GM23338 (cell line): ENCODE measurements at regions not wholly inside any gene's neighbourhood (a gene's known extent, or its start where the extent isn't known, plus 50 kb on each side); places are given as distances from the start of the nearest gene placed in this dataset.
A peak's percentile ranks its signal among the peaks of the same experiment; 100 is the strongest.

Experiments used
- ATAC-seq: fragments of 200-7000 bp; cut with Tn5 transposase; 3 replicates; pipeline ENCODE4 v1.9.1; 2020
- DNase-seq: peaks from one replicate; pipeline ENCODE4 v3.0.0-alpha.2; 2015; ENCODE audit warnings: low spot score
- H2AFZ ChIP-seq: fragments of 200-600 bp; sonication (generic); 2 replicates; pipeline ENCODE4 v1.8.0; 2016; ENCODE audit warnings: antibody characterized with exemption, mild to moderate bottlenecking, moderate library complexity
- H3F3A ChIP-seq: fragments of 200-600 bp; sonication (generic); replicated peaks from 2 replicates; pipeline ENCODE4 v1.8.0; 2017; ENCODE audit warnings: antibody characterized with exemption, mixed run types, low read depth
- H3K27ac ChIP-seq: fragments of 200-600 bp; sonication (generic); 2 replicates; pipeline ENCODE4 v1.6.1; 2016; ENCODE audit warnings: low read depth
- H3K27me3 ChIP-seq: fragments of 200-600 bp; sonication (generic); 2 replicates; pipeline ENCODE4 v1.8.0; 2016; ENCODE audit warnings: mild to moderate bottlenecking, mixed run types, moderate library complexity; ENCODE audit not compliant: insufficient read depth
- H3K36me3 ChIP-seq: fragments of 200-600 bp; sonication (generic); 2 replicates; pipeline ENCODE4 v1.8.0; 2016; ENCODE audit warnings: mild to moderate bottlenecking; ENCODE audit not compliant: insufficient read depth
- H3K4me1 ChIP-seq: fragments of 200-600 bp; sonication (generic); 2 replicates; pipeline ENCODE4 v1.8.0; 2016; ENCODE audit warnings: mild to moderate bottlenecking, moderate library complexity; ENCODE audit not compliant: insufficient read depth
- H3K4me2 ChIP-seq: fragments of 200-600 bp; sonication (generic); 2 replicates; pipeline ENCODE4 v1.7.1; 2017; ENCODE audit warnings: mixed run types
- H3K4me3 ChIP-seq: fragments of 200-600 bp; sonication (generic); 2 replicates; pipeline ENCODE4 v1.6.1; 2016; ENCODE audit warnings: mixed run types
- H3K79me2 ChIP-seq: fragments of 200-600 bp; sonication (generic); replicated peaks from 2 replicates; pipeline ENCODE4 v1.8.0; 2017; ENCODE audit warnings: mild to moderate bottlenecking; ENCODE audit not compliant: insufficient read depth
- H3K9me2 ChIP-seq: fragments of 200-600 bp; sonication (generic); 2 replicates; pipeline ENCODE4 v1.8.0; 2017; ENCODE audit not compliant: insufficient read depth
- H4K20me1 ChIP-seq: fragments of 200-600 bp; sonication (generic); replicated peaks from 2 replicates; pipeline ENCODE4 v1.8.0; 2017; ENCODE audit warnings: mild to moderate bottlenecking; ENCODE audit not compliant: insufficient read depth
- H3K27ac Mint-ChIP-seq: 2 replicates; pipeline ENCODE4 v1.8.0; 2020; ENCODE audit warnings: inconsistent platforms, mild to moderate bottlenecking, moderate library complexity, mixed read lengths
- H3K27me3 Mint-ChIP-seq: 3 replicates; pipeline ENCODE4 v1.8.0; 2022; ENCODE audit warnings: low read depth, mild to moderate bottlenecking, moderate library complexity, mixed read lengths, inconsistent platforms; ENCODE audit not compliant: insufficient read depth, poor library complexity
- H3K36me3 Mint-ChIP-seq: 3 replicates; pipeline ENCODE4 v1.8.0; 2021; ENCODE audit warnings: low read depth, mild to moderate bottlenecking, inconsistent platforms, moderate library complexity, mixed read lengths
- H3K4me1 Mint-ChIP-seq: 3 replicates; pipeline ENCODE4 v1.8.0; 2020; ENCODE audit warnings: mild to moderate bottlenecking, inconsistent platforms, mixed read lengths
- H3K4me3 Mint-ChIP-seq: 3 replicates; pipeline ENCODE4 v1.8.0; 2021; ENCODE audit warnings: moderate library complexity, mild to moderate bottlenecking, inconsistent platforms, mixed read lengths
- H3K9me3 Mint-ChIP-seq: 3 replicates; pipeline ENCODE4 v1.8.0; 2020; ENCODE audit warnings: moderate library complexity, mild to moderate bottlenecking, inconsistent platforms, mixed read lengths
- CREB1 ChIP-seq: fragments of 250-450 bp; sonication (Bioruptor Pico); IDR thresholded peaks from 2 replicates; pipeline ENCODE4 v1.5.0; 2020; ENCODE audit warnings: low read depth, mild to moderate bottlenecking, moderate library complexity
- ETS1 ChIP-seq: IDR thresholded peaks from 2 replicates; pipeline ENCODE4 v1.6.1; 2016; ENCODE audit warnings: antibody characterized with exemption
- EZH2 ChIP-seq: fragments of 200-600 bp; sonication (generic); IDR thresholded peaks from one replicate; pipeline ENCODE4 v1.8.0; 2017; ENCODE audit warnings: antibody characterized with exemption, mild to moderate bottlenecking, low read depth; ENCODE audit not compliant: unreplicated experiment
- EZH2phosphoT487 ChIP-seq: fragments of 200-600 bp; sonication (generic); IDR thresholded peaks from one replicate; pipeline ENCODE4 v1.8.1; 2018; ENCODE audit warnings: antibody characterized with exemption; ENCODE audit not compliant: unreplicated experiment
- NANOG ChIP-seq: IDR thresholded peaks from 2 replicates; pipeline ENCODE4 v1.6.1; 2016; ENCODE audit warnings: antibody characterized with exemption, borderline replicate concordance
- STAT1 ChIP-seq: IDR thresholded peaks from one replicate; pipeline ENCODE4 v1.6.1; 2016; ENCODE audit warnings: antibody characterized with exemption; ENCODE audit not compliant: unreplicated experiment
- ZNF114 ChIP-seq: fragments of 250-450 bp; sonication (Bioruptor Pico); IDR thresholded peaks from 2 replicates; pipeline ENCODE4 v1.5.0; 2020; ENCODE audit warnings: mild to moderate bottlenecking, moderate library complexity
- ZNF462 ChIP-seq: fragments of 250-450 bp; sonication (Bioruptor Pico); IDR thresholded peaks from 2 replicates; pipeline ENCODE4 v1.5.0; 2020; ENCODE audit warnings: mild to moderate bottlenecking, moderate library complexity

GRCh38 chr10:128541926-128542475, 415.8 kb upstream of the MKI67 start (continued):
- TF ChIP-seq ZNF462 (CRISPR knock-in tag) (no peak), ZNF114 (CRISPR knock-in tag) (no peak), NANOG (no peak), CREB1 (CRISPR knock-in tag) (no peak)

GRCh38 chr10:128542659-128543058, 416.4 kb upstream of the MKI67 start:
- Histone ChIP-seq H2AFZ (no peak overlapping the region; the same call in 1 of the 2 replicates), H3F3A (0 out of 2 replicates have a peak, but pooled peaks cover 8% of the 10 kb centered on the region), H3K36me3 (no peaks in the 10 kb centered on the region), H3K9me2 (no peaks in the 10 kb centered on the region), H3K4me2 (peak overlapping the region; percentile 75), H3K4me1 (peaks cover 66% of the 10 kb centered on the region), H4K20me1 (no peaks in the 10 kb centered on the region), H3K79me2 (no peaks in the 10 kb centered on the region), H3K27me3 (no peaks in the 10 kb centered on the region), H3K27ac (no peak overlapping the region), H3K4me3 (no peak overlapping the region)
- Mint-ChIP-seq H3K27me3 (peaks cover 18% of the 10 kb centered on the region), H3K36me3 (no peaks in the 10 kb centered on the region), H3K4me1 (peaks cover 66% of the 10 kb centered on the region), H3K9me3 (no peaks in the 10 kb centered on the region), H3K27ac (no peak overlapping the region; the same call in none of the 2 replicates), H3K4me3 (no peak overlapping the region)
- no peak for ATAC-seq
- no peak for DNase-seq
- TF ChIP-seq ZNF462 (CRISPR knock-in tag) (no peak), NANOG (no peak), ETS1 (no peak), EZH2 (no peak), EZH2phosphoT487 (no peak), STAT1 (no peak), ZNF114 (CRISPR knock-in tag) (no peak)
